ENCODE measurements at regions not wholly inside any gene's neighbourhood (a gene's known extent, or its start where the extent isn't known, plus 50 kb on each side); places are given as distances from the start of the nearest gene placed in this dataset.

DNA sequence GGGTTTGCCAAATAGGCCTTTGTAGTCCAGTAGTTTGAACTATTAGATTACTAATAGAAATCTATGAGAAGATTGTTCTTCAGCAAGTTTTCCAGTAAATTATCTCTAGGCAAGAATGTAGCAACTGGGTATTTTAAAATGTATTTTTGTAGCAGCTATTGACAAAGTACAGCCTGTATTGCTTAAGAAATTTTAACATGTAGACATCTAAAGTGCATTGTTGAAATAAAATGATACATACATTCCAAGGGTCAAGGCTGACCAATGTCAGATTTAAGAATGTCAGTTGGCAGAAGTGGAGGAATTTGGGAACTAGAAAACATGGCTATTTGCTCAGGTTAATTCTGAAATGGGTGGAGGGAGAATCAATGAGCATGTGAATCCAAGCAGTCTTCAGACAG is 57.5 kb upstream of the ZSWIM6 start:
- H3K4me1 ChIP-seq (ENCODE audit: control insufficient read depth, extremely low read depth, insufficient read depth, low read length): peaks cover 15% of the 10 kb centered on the region
- H3K27ac ChIP-seq (ENCODE audit: insufficient read depth, low read length): no peak overlapping the region
- H3K9ac ChIP-seq (ENCODE audit: insufficient read depth, low read length): no peak overlapping the region
- H2AFZ ChIP-seq (ENCODE audit: low read length): no peak overlapping the region
- H4K20me1 ChIP-seq (ENCODE audit: control insufficient read depth, extremely low read depth, insufficient read depth, low read length): no peaks in the 10 kb centered on the region
- H3K4me3 ChIP-seq (replicated peaks in 1 of 4; ENCODE audit: control extremely low read depth in 1 of 4, insufficient read depth in 1 of 4, low read depth in 3 of 4, low read length in 4 of 4): no peak overlapping the region
- H3K79me2 ChIP-seq (ENCODE audit: control insufficient read depth, insufficient read depth, low read length): no peaks in the 10 kb centered on the region
- no peaks in the 10 kb centered on the region for H3K36me3 ChIP-seq (ENCODE audit: control insufficient read depth, insufficient read depth, low read length)
- peak; percentile 59 to 64 for DNase-seq (ENCODE audit: low read depth in 2 of 2)
- TF ChIP-seq, protein P1, sequence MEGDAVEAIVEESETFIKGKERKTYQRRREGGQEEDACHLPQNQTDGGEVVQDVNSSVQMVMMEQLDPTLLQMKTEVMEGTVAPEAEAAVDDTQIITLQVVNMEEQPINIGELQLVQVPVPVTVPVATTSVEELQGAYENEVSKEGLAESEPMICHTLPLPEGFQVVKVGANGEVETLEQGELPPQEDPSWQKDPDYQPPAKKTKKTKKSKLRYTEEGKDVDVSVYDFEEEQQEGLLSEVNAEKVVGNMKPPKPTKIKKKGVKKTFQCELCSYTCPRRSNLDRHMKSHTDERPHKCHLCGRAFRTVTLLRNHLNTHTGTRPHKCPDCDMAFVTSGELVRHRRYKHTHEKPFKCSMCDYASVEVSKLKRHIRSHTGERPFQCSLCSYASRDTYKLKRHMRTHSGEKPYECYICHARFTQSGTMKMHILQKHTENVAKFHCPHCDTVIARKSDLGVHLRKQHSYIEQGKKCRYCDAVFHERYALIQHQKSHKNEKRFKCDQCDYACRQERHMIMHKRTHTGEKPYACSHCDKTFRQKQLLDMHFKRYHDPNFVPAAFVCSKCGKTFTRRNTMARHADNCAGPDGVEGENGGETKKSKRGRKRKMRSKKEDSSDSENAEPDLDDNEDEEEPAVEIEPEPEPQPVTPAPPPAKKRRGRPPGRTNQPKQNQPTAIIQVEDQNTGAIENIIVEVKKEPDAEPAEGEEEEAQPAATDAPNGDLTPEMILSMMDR (conservative IDR thresholded peaks at IDR 0.05 in 1 of 2, IDR thresholded peaks at IDR 0.05 in 1 of 2; ENCODE audit: low read depth in 1 of 2, low read length in 2 of 2): no peak
- no peak for TF ChIP-seq EZH2 (IDR thresholded peaks at IDR 0.05; ENCODE audit: low read length, missing control alignments)
- H3K9me3 ChIP-seq (ENCODE audit: control insufficient read depth, insufficient read depth, low read depth, low read length): no peaks in the 10 kb centered on the region
- no peak overlapping the region for H3K4me2 ChIP-seq (ENCODE audit: extremely low read depth, insufficient read depth, low read length)
- H3K27me3 ChIP-seq (ENCODE audit: control insufficient read depth, insufficient read depth, low read length): no peaks in the 10 kb centered on the region

DNA sequence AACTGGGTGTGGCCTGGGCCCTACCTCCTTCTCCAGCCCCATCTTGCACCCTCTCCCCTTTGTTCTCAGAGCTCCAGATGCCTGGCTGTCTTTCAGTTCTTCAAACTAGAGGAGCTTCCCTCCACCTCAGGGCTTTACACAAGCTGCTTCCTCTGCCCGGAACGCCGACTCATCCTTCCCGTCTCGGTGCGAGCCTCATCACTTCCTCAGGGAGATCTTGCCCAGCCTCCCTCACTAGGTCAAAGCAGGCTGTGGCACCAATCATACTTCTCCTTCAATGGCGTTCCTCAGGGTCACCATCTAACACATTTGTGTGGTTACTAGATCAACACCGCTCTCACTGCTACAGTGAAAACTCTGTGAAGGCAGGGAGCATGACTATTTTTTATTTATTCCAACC is 56.2 kb upstream of the ZSWIM6 start:
- Histone ChIP-seq H3K9me3 (ENCODE audit: control insufficient read depth, insufficient read depth, low read depth, low read length) (no peaks in the 10 kb centered on the region), H2AFZ (ENCODE audit: low read length) (peak overlapping the region; percentile 70), H3K27ac (ENCODE audit: insufficient read depth, low read length) (peak overlapping the region; percentile 65), H3K4me3 (replicated peaks in 1 of 4; ENCODE audit: control extremely low read depth in 1 of 4, insufficient read depth in 1 of 4, low read depth in 3 of 4, low read length in 4 of 4) (no peak overlapping the region), H3K79me2 (ENCODE audit: control insufficient read depth, insufficient read depth, low read length) (no peaks in the 10 kb centered on the region), H4K20me1 (ENCODE audit: control insufficient read depth, extremely low read depth, insufficient read depth, low read length) (no peaks in the 10 kb centered on the region), H3K4me2 (ENCODE audit: extremely low read depth, insufficient read depth, low read length) (no peak overlapping the region), H3K27me3 (ENCODE audit: control insufficient read depth, insufficient read depth, low read length) (no peaks in the 10 kb centered on the region), H3K4me1 (ENCODE audit: control insufficient read depth, extremely low read depth, insufficient read depth, low read length) (peaks cover 25% of the 10 kb centered on the region), H3K36me3 (ENCODE audit: control insufficient read depth, insufficient read depth, low read length) (no peaks in the 10 kb centered on the region), H3K9ac (ENCODE audit: insufficient read depth, low read length) (no peak overlapping the region)
- peak; percentile 64 to 71 for DNase-seq (ENCODE audit: low read depth in 2 of 2)
- no peak for TF ChIP-seq EZH2 (IDR thresholded peaks at IDR 0.05; ENCODE audit: low read length, missing control alignments)
- TF ChIP-seq, protein P1 (conservative IDR thresholded peaks at IDR 0.05 in 1 of 2, IDR thresholded peaks at IDR 0.05 in 1 of 2; ENCODE audit: low read depth in 1 of 2, low read length in 2 of 2): no peak

DNA sequence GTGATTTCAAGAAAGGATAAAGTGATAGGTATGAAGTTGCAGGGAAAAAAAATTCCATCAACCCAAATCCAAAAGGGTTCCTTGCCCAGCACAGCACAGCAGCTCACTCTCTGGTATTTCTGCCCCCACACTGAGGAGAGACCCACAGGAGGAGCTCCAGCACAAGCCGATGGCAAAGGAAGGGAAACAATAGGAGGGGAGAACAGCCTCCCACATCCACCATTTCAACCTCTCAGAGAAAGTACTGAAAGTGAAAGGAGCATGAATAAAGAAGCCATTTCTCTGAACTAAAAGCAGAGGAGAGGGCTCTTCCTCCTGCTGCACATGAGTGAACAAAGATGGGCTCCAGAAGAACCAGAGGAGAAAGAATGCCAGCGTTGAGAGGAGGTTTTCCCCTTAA is 54.9 kb upstream of the ZSWIM6 start:
- Histone ChIP-seq H3K27ac (ENCODE audit: insufficient read depth, low read length) (peak overlapping the region; percentile 48), H3K36me3 (ENCODE audit: control insufficient read depth, insufficient read depth, low read length) (no peaks in the 10 kb centered on the region), H3K4me2 (ENCODE audit: extremely low read depth, insufficient read depth, low read length) (peak overlapping the region; percentile 77), H3K4me3 (replicated peaks in 1 of 4; ENCODE audit: control extremely low read depth in 1 of 4, insufficient read depth in 1 of 4, low read depth in 3 of 4, low read length in 4 of 4) (no peak overlapping the region), H4K20me1 (ENCODE audit: control insufficient read depth, extremely low read depth, insufficient read depth, low read length) (no peaks in the 10 kb centered on the region), H3K27me3 (ENCODE audit: control insufficient read depth, insufficient read depth, low read length) (no peaks in the 10 kb centered on the region), H2AFZ (ENCODE audit: low read length) (peak overlapping the region; percentile 87), H3K9ac (ENCODE audit: insufficient read depth, low read length) (no peak overlapping the region), H3K4me1 (ENCODE audit: control insufficient read depth, extremely low read depth, insufficient read depth, low read length) (peaks cover 25% of the 10 kb centered on the region), H3K9me3 (ENCODE audit: control insufficient read depth, insufficient read depth, low read depth, low read length) (no peaks in the 10 kb centered on the region), H3K79me2 (ENCODE audit: control insufficient read depth, insufficient read depth, low read length) (no peaks in the 10 kb centered on the region)
- TF ChIP-seq, protein P1 (conservative IDR thresholded peaks at IDR 0.05 in 1 of 2, IDR thresholded peaks at IDR 0.05 in 1 of 2; ENCODE audit: low read depth in 1 of 2, low read length in 2 of 2): peak; percentile 35
- TF ChIP-seq EZH2 (IDR thresholded peaks at IDR 0.05; ENCODE audit: low read length, missing control alignments): no peak
- peak; percentile 58 to 61 for DNase-seq (ENCODE audit: low read depth in 2 of 2)
